ENCODE measurements at regions not wholly inside any gene's neighbourhood (a gene's known extent, or its start where the extent isn't known, plus 50 kb on each side); places are given as distances from the start of the nearest gene placed in this dataset.

- no peak for TF ChIP-seq CTCF (IDR thresholded peaks at IDR 0.05)
- no peak for TF ChIP-seq EP300 (IDR thresholded peaks at IDR 0.05; ENCODE audit: low read depth)
- no peak for TF ChIP-seq POLR2AphosphoS5 (IDR thresholded peaks at IDR 0.05)
These were observed 58.1 kb upstream of the BCOR start for GRCh38 chrX:40155589-40156469.

Data from transverse colon (tissue), 4 donors.